ENCODE measurements at regions not wholly inside any gene's neighbourhood (a gene's known extent, or its start where the extent isn't known, plus 50 kb on each side); places are given as distances from the start of the nearest gene placed in this dataset.

- CTCF ChIA-PET: no interaction called here
- Histone ChIP-seq H3K36me3 (ENCODE audit: control insufficient read depth in 2 of 2, insufficient read depth in 1 of 2, low read length in 2 of 2) (no peaks in the 10 kb centered on the region), H3K4me1 (ENCODE audit: control insufficient read depth, insufficient read depth, low read length) (no peaks in the 10 kb centered on the region), H3K9me3 (ENCODE audit: control insufficient read depth, insufficient read depth, low read depth, low read length) (no peaks in the 10 kb centered on the region), H3K27ac (ENCODE audit: extremely low read depth, low read depth, low read length) (no peak overlapping the region), H3K4me3 (ENCODE audit: low read depth, low read length) (no peak overlapping the region)
- POLR2A ChIA-PET: no interaction called here
- TF ChIP-seq SCRT2 (tag by site-specific recombination; IDR thresholded peaks at IDR 0.05) (no peak), ZNF335 (tag by site-specific recombination; conservative IDR thresholded peaks at IDR 0.05) (no peak), ZNF837 (tag by site-specific recombination; IDR thresholded peaks at IDR 0.05) (no peak), SCRT1 (tag by site-specific recombination; IDR thresholded peaks at IDR 0.05; ENCODE audit: borderline replicate concordance) (no peak), ZNF555 (tag by site-specific recombination; conservative IDR thresholded peaks at IDR 0.05) (no peak), ZNF280C (tag by site-specific recombination; IDR thresholded peaks at IDR 0.05) (no peak)
Measured at GRCh38 chr13:39870197-39870747, 214.8 kb downstream of the COG6 start.

- TF ChIP-seq, protein P1, sequence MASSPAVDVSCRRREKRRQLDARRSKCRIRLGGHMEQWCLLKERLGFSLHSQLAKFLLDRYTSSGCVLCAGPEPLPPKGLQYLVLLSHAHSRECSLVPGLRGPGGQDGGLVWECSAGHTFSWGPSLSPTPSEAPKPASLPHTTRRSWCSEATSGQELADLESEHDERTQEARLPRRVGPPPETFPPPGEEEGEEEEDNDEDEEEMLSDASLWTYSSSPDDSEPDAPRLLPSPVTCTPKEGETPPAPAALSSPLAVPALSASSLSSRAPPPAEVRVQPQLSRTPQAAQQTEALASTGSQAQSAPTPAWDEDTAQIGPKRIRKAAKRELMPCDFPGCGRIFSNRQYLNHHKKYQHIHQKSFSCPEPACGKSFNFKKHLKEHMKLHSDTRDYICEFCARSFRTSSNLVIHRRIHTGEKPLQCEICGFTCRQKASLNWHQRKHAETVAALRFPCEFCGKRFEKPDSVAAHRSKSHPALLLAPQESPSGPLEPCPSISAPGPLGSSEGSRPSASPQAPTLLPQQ (tag by site-specific recombination; IDR thresholded peaks at IDR 0.05): no peak
- TF ChIP-seq KLF10 (tag by site-specific recombination; IDR thresholded peaks at IDR 0.05): no peak
- TF ChIP-seq, protein P2, sequence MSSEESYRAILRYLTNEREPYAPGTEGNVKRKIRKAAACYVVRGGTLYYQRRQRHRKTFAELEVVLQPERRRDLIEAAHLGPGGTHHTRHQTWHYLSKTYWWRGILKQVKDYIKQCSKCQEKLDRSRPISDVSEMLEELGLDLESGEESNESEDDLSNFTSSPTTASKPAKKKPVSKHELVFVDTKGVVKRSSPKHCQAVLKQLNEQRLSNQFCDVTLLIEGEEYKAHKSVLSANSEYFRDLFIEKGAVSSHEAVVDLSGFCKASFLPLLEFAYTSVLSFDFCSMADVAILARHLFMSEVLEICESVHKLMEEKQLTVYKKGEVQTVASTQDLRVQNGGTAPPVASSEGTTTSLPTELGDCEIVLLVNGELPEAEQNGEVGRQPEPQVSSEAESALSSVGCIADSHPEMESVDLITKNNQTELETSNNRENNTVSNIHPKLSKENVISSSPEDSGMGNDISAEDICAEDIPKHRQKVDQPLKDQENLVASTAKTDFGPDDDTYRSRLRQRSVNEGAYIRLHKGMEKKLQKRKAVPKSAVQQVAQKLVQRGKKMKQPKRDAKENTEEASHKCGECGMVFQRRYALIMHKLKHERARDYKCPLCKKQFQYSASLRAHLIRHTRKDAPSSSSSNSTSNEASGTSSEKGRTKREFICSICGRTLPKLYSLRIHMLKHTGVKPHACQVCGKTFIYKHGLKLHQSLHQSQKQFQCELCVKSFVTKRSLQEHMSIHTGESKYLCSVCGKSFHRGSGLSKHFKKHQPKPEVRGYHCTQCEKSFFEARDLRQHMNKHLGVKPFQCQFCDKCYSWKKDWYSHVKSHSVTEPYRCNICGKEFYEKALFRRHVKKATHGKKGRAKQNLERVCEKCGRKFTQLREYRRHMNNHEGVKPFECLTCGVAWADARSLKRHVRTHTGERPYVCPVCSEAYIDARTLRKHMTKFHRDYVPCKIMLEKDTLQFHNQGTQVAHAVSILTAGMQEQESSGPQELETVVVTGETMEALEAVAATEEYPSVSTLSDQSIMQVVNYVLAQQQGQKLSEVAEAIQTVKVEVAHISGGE (tag by site-specific recombination; conservative IDR thresholded peaks at IDR 0.05; ENCODE audit: low read depth): no peak
- TF ChIP-seq ZNF747 (tag by site-specific recombination; IDR thresholded peaks at IDR 0.05): no peak
- no peak for TF ChIP-seq ZSCAN30 (tag by site-specific recombination; IDR thresholded peaks at IDR 0.05)
- TF ChIP-seq ZNF580 (tag by site-specific recombination; IDR thresholded peaks at IDR 0.05): no peak
- no peak for TF ChIP-seq SP3 (tag by site-specific recombination; IDR thresholded peaks at IDR 0.05)
- TF ChIP-seq ZNF223 (tag by site-specific recombination; IDR thresholded peaks at IDR 0.05): no peak
- no peak for TF ChIP-seq ZNF600 (tag by site-specific recombination; IDR thresholded peaks at IDR 0.05)
- TF ChIP-seq ZNF473 (tag by site-specific recombination; IDR thresholded peaks at IDR 0.05): no peak
- Histone ChIP-seq H3K36me3 (ENCODE audit: control insufficient read depth in 2 of 2, insufficient read depth in 1 of 2, low read length in 2 of 2) (no peaks in the 10 kb centered on the region), H3K4me1 (ENCODE audit: control insufficient read depth, insufficient read depth, low read length) (no peaks in the 10 kb centered on the region), H3K9me3 (ENCODE audit: control insufficient read depth, insufficient read depth, low read depth, low read length) (no peaks in the 10 kb centered on the region), H3K4me3 (ENCODE audit: low read depth, low read length) (no peak overlapping the region), H3K27ac (ENCODE audit: extremely low read depth, low read depth, low read length) (no peak overlapping the region)
- ChIA-PET CTCF (no interaction called here), POLR2A (no interaction called here)
Measured at GRCh38 chr13:39874331-39875053, 219.0 kb downstream of the COG6 start.
